B cell (primary cell): ENCODE measurements at regions not wholly inside any gene's neighbourhood (a gene's known extent, or its start where the extent isn't known, plus 50 kb on each side); places are given as distances from the start of the nearest gene placed in this dataset.

Experiments
- ATAC-seq: fragments of 200-7000 bp; cut with Tn5 transposase; one replicate; pipeline ENCODE4 v1.10.0; 2021; ENCODE audit warnings: low read depth, mild to moderate bottlenecking, moderate number of reproducible peaks, moderate library complexity
- CTCF ChIA-PET: fragments of 350-600 bp; sonication (Branson Sonifier 250); formaldehyde crosslinking; loops from one replicate; lab custom pipeline; 2021; ENCODE audit warnings: antibody characterized with exemption, inconsistent platforms; lab: Charles Lee
- POLR2A ChIA-PET: fragments of 350-600 bp; sonication (Branson Sonifier 250); formaldehyde crosslinking; loops from one replicate; lab custom pipeline; 2021; ENCODE audit warnings: antibody characterized with exemption; lab: Charles Lee
- DNase-seq: peaks from one replicate; pipeline ENCODE4 v3.0.0; 2013
- H2AFZ ChIP-seq: 2 replicates; pipeline ENCODE4 v1.6.1; 2012; ENCODE audit warnings: mild to moderate bottlenecking, low read depth, low read length; ENCODE audit not compliant: insufficient read depth, poor library complexity, severe bottlenecking
- H3K27ac ChIP-seq, 2 donors: 1 replicate in 1 of 2; 2 replicates in 1 of 2; pipeline ENCODE4 v1.5.1; 2012 to 2013; ENCODE audit warnings: low read length in 2 of 2, mild to moderate bottlenecking in 2 of 2, moderate library complexity in 1 of 2
- H3K27me3 ChIP-seq, 4 experiments: fragments of 200-600 bp in 1 of 4; sonication (generic) in 1 of 4; replicated peaks in 1 of 4; 1 replicate in 2 of 4; 2 replicates in 2 of 4; pipeline versions ENCODE4 v1.6.1 to v1.7.0; 2013 to 2016; ENCODE audit warnings: low read length in 3 of 4, mild to moderate bottlenecking in 2 of 4, mixed read lengths in 1 of 4, moderate library complexity in 1 of 4; ENCODE audit not compliant: insufficient read depth in 4 of 4, control insufficient read depth in 3 of 4; ENCODE audit errors: control extremely low read depth in 1 of 4
- H3K36me3 ChIP-seq, 2 experiments: replicated peaks in 1 of 2; 1 replicate in 1 of 2; 2 replicates in 1 of 2; pipeline versions ENCODE4 v1.6.1 to v1.7.1; 2013; ENCODE audit warnings: low read length in 1 of 2; ENCODE audit not compliant: insufficient read depth in 2 of 2, control insufficient read depth in 1 of 2; ENCODE audit errors: control extremely low read depth in 1 of 2, extremely low read depth in 1 of 2
- H3K4me1 ChIP-seq, 2 donors: fragments of 200-600 bp in 1 of 2; sonication (generic) in 1 of 2; 1 replicate in 1 of 2; 2 replicates in 1 of 2; pipeline versions ENCODE4 v1.5.1 to v1.6.1; 2013 to 2017; ENCODE audit warnings: low read length in 2 of 2; ENCODE audit not compliant: control insufficient read depth in 2 of 2, insufficient read depth in 2 of 2
- H3K4me2 ChIP-seq: replicated peaks from 2 replicates; pipeline ENCODE3; 2012; ENCODE audit warnings: mild to moderate bottlenecking, low read depth, low read length; ENCODE audit not compliant: poor library complexity, severe bottlenecking
- H3K4me3 ChIP-seq, 5 experiments: fragments of 200-600 bp in 1 of 5; sonication (generic) in 1 of 5; 1 replicate in 3 of 5; 2 replicates in 2 of 5; pipeline versions ENCODE4 v1.5.1 to v1.7.0; 2011 to 2016; ENCODE audit warnings: low read length in 4 of 5, mild to moderate bottlenecking in 4 of 5, low read depth in 2 of 5, control low read depth in 1 of 5, moderate library complexity in 1 of 5; ENCODE audit not compliant: insufficient read depth in 1 of 5; ENCODE audit errors: control extremely low read depth in 1 of 5, extremely low read depth in 1 of 5
- H3K79me2 ChIP-seq: fragments of 200-600 bp; sonication (generic); one replicate; pipeline ENCODE4 v1.6.0; 2016; ENCODE audit warnings: low read length; ENCODE audit not compliant: control insufficient read depth, insufficient read depth
- H3K9ac ChIP-seq: fragments of 200-600 bp; sonication (generic); 2 replicates; pipeline ENCODE4 v1.6.1; 2017; ENCODE audit warnings: mild to moderate bottlenecking, low read length, moderate library complexity
- H3K9me3 ChIP-seq, 3 donors: one replicate each; pipeline versions ENCODE4 v1.6.1 to v1.7.1; 2013; ENCODE audit warnings: low read length in 2 of 3; ENCODE audit not compliant: control insufficient read depth in 2 of 3, insufficient read depth in 1 of 3; ENCODE audit errors: control extremely low read depth in 1 of 3
- H4K20me1 ChIP-seq: 2 replicates; pipeline ENCODE4 v1.6.0; 2012; ENCODE audit warnings: mild to moderate bottlenecking, low read length; ENCODE audit not compliant: insufficient read depth, control insufficient read depth, poor library complexity, severe bottlenecking
- H3K27ac Mint-ChIP-seq: one replicate; pipeline ENCODE4 v1.8.0; 2021; ENCODE audit warnings: mixed read lengths
- H3K27me3 Mint-ChIP-seq: one replicate; pipeline ENCODE4 v1.8.0; 2021; ENCODE audit warnings: mixed read lengths
- H3K4me1 Mint-ChIP-seq: one replicate; pipeline ENCODE4 v1.8.0; 2021; ENCODE audit warnings: mixed read lengths
- H3K4me3 Mint-ChIP-seq: one replicate; pipeline ENCODE4 v1.8.0; 2021; ENCODE audit warnings: mixed read lengths
- H3K9me3 Mint-ChIP-seq: one replicate; pipeline ENCODE4 v1.8.0; 2022; ENCODE audit warnings: mixed read lengths; ENCODE audit not compliant: insufficient read depth
- CTCF ChIP-seq: fragments of 200-600 bp; IDR thresholded peaks from one replicate; pipeline ENCODE4 v1.8.0; 2022; ENCODE audit warnings: antibody characterized with exemption, mild to moderate bottlenecking
- EZH2 ChIP-seq: IDR thresholded peaks from 2 replicates; pipeline ENCODE4 v1.6.1; 2012; ENCODE audit warnings: borderline replicate concordance, low read depth, mild to moderate bottlenecking, moderate library complexity, low read length; ENCODE audit not compliant: insufficient read depth, poor library complexity, severe bottlenecking
- WGBS: methylation state at CpG from one replicate; pipeline ENCODE4 v1.1.5; 2013; ENCODE audit warnings: missing lambda C conversion rate; ENCODE audit not compliant: insufficient coverage; 5-methylcytosine and 5-hydroxymethylcytosine counted together
- intact Hi-C: fragments of 100-400 bp; cut with micrococcal nuclease; formaldehyde crosslinking; loops from one replicate; pipeline ENCODE4 v1.10.0; 2022

- Mint-ChIP-seq H3K4me1 (no peaks in the 10 kb centered on the region), H3K9me3 (no peaks in the 10 kb centered on the region), H3K27ac (no peak overlapping the region), H3K4me3 (no peak overlapping the region), H3K27me3 (peaks cover 1% of the 10 kb centered on the region)
- TF ChIP-seq EZH2 (no peak), CTCF (no peak)
- Histone ChIP-seq H3K4me2 (no peak overlapping the region), H3K4me1 (no peaks in the 10 kb centered on the region), H3K9me3 (no peaks in the 10 kb centered on the region), H3K27ac (no peak overlapping the region), H4K20me1 (no peaks in the 10 kb centered on the region), H3K9ac (no peak overlapping the region), H2AFZ (no peak overlapping the region), H3K79me2 (no peaks in the 10 kb centered on the region), H3K4me3 (no peak overlapping the region), H3K36me3 (no peaks in the 10 kb centered on the region), H3K27me3 (no peaks in the 10 kb centered on the region)
- intact Hi-C loops, result no loop called here
- ChIA-PET POLR2A (no interaction called here), CTCF (interaction anchor here (0.6 kb wide), 2 partner anchors 228 to 654 kb away, joined by 3 to 5 read pairs; no protein-coding TSS in a partner anchor)
- DNase-seq (no peak), ATAC-seq (no peak)
- no CpG with 5 or more reads among the region's 1 CpG for WGBS
Observed at GRCh38 chr3:87898971-87899370, 159.8 kb downstream of the CGGBP1 start.

- ATAC-seq, result no peak
- no peaks in the 10 kb centered on the region for H3K9me3 Mint-ChIP-seq
Observed at GRCh38 chr3:87895983-87896382, 162.8 kb downstream of the CGGBP1 start.

More at GRCh38 chr3:87895983-87896382, 162.8 kb downstream of the CGGBP1 start:
- H3K27ac Mint-ChIP-seq, result no peak overlapping the region
- POLR2A ChIA-PET, result no interaction called here
- Histone ChIP-seq H3K9me3 (no peaks in the 10 kb centered on the region), H3K27me3 (no peaks in the 10 kb centered on the region), H3K4me3 (no peak overlapping the region), H3K27ac (no peak overlapping the region), H3K36me3 (no peaks in the 10 kb centered on the region), H3K79me2 (no peaks in the 10 kb centered on the region), H3K4me2 (no peak overlapping the region), H3K4me1 (no peaks in the 10 kb centered on the region), H3K9ac (no peak overlapping the region), H4K20me1 (no peaks in the 10 kb centered on the region), H2AFZ (no peak overlapping the region)
- TF ChIP-seq EZH2 (no peak), CTCF (no peak)
- CTCF ChIA-PET, result interaction anchor here (1.5 kb wide), 1 partner anchor 217 kb away, joined by 3 read pairs; no protein-coding TSS in a partner anchor
- no peak overlapping the region for H3K4me3 Mint-ChIP-seq
- DNase-seq, result no peak
- no CpG with 5 or more reads among the region's 1 CpG for WGBS
- intact Hi-C loops, result no loop called here
- H3K4me1 Mint-ChIP-seq, result no peaks in the 10 kb centered on the region
- H3K27me3 Mint-ChIP-seq, result peaks cover 6% of the 10 kb centered on the region
